IMR-90 (cell line): ENCODE measurements at regions not wholly inside any gene's neighbourhood (a gene's known extent, or its start where the extent isn't known, plus 50 kb on each side); places are given as distances from the start of the nearest gene placed in this dataset.

ENCODE experiments used
- ATAC-seq: fragments of 200-7000 bp; cut with Tn5 transposase; 2 replicates; pipeline ENCODE4 v1.9.1; 2020; ENCODE audit warnings: low read depth, mild to moderate bottlenecking, moderate library complexity
- BruUV-seq: library from RNA; stranded (reverse); fragments of 400-500 nt; replicated peaks from 2 replicates; lab custom pipeline; 2021; lab: Mats Ljungman, UMichigan
- CTCF ChIA-PET: fragments of 300-600 bp; formaldehyde crosslinking; extraction: SDS; loops from one replicate; lab custom pipeline; 2021; ENCODE audit warnings: antibody characterized with exemption; lab: Yijun Ruan, JAX
- POLR2A ChIA-PET: fragments of 300-600 bp; sonication (Branson Sonifier 250); formaldehyde crosslinking; loops from one replicate; lab custom pipeline; 2022; ENCODE audit warnings: antibody characterized with exemption; ENCODE audit not compliant: unreplicated experiment; lab: Charles Lee
- DNase-seq: peaks from one replicate; pipeline ENCODE4 v3.0.0; 2013
- H2AFZ ChIP-seq: replicated peaks from 2 replicates; pipeline ENCODE3; 2013; ENCODE audit warnings: low read length, mild to moderate bottlenecking; ENCODE audit not compliant: poor library complexity
- H2AK5ac ChIP-seq: 2 replicates; pipeline ENCODE4 v1.6.1; 2013; ENCODE audit warnings: low read depth, low read length, inconsistent platforms
- H2AK9ac ChIP-seq: replicated peaks from 2 replicates; pipeline ENCODE3; 2013; ENCODE audit warnings: mild to moderate bottlenecking, low read depth, low read length, moderate library complexity; ENCODE audit not compliant: poor library complexity
- H2BK120ac ChIP-seq: 2 replicates; pipeline ENCODE4 v1.6.1; 2013; ENCODE audit warnings: low read depth, low read length, inconsistent platforms
- H2BK15ac ChIP-seq: 3 replicates; pipeline ENCODE4 v1.6.1; 2013; ENCODE audit warnings: low read depth, low read length, inconsistent platforms
- H2BK20ac ChIP-seq: 2 replicates; pipeline ENCODE4 v1.6.1; 2013; ENCODE audit warnings: low read depth, mild to moderate bottlenecking, inconsistent platforms, low read length, moderate library complexity
- H2BK5ac ChIP-seq: 2 replicates; pipeline ENCODE4 v1.6.1; 2013; ENCODE audit warnings: mild to moderate bottlenecking, low read depth, low read length, inconsistent platforms; ENCODE audit not compliant: poor library complexity, severe bottlenecking
- H3K14ac ChIP-seq: replicated peaks from 2 replicates; pipeline ENCODE4 v1.6.1; 2013; ENCODE audit warnings: low read depth, low read length, inconsistent platforms
- H3K18ac ChIP-seq: 2 replicates; pipeline ENCODE4 v1.6.1; 2013; ENCODE audit warnings: low read depth, low read length, control low read depth
- H3K23ac ChIP-seq: 2 replicates; pipeline ENCODE4 v1.6.1; 2013; ENCODE audit warnings: low read depth, low read length, inconsistent platforms
- H3K27ac ChIP-seq: 2 replicates; pipeline ENCODE4 v1.5.1; 2013; ENCODE audit warnings: mild to moderate bottlenecking, control low read depth, low read length; ENCODE audit not compliant: insufficient read depth
- H3K27me3 ChIP-seq: 2 replicates; pipeline ENCODE4 v1.6.1; 2013; ENCODE audit warnings: low read length; ENCODE audit not compliant: control insufficient read depth, insufficient read depth
- H3K36me3 ChIP-seq: 2 replicates; pipeline ENCODE4 v1.6.1; 2013; ENCODE audit warnings: low read length, mixed read lengths; ENCODE audit not compliant: control insufficient read depth, insufficient read depth
- H3K4ac ChIP-seq: 2 replicates; pipeline ENCODE4 v1.6.1; 2013; ENCODE audit warnings: low read depth, low read length, inconsistent platforms
- H3K4me1 ChIP-seq: 2 replicates; pipeline ENCODE4 v1.6.1; 2013; ENCODE audit warnings: low read length, mixed read lengths; ENCODE audit not compliant: control insufficient read depth, insufficient read depth
- H3K4me2 ChIP-seq: 2 replicates; pipeline ENCODE4 v1.6.1; 2013; ENCODE audit warnings: low read depth, mild to moderate bottlenecking, control low read depth, low read length, moderate library complexity
- H3K4me3 ChIP-seq: 2 replicates; pipeline ENCODE4 v1.5.1; 2013; ENCODE audit warnings: low read depth, mild to moderate bottlenecking, control low read depth, low read length, moderate library complexity; ENCODE audit not compliant: insufficient read depth
- H3K56ac ChIP-seq: 2 replicates; pipeline ENCODE4 v1.6.1; 2013; ENCODE audit warnings: low read length, inconsistent platforms; ENCODE audit not compliant: insufficient read depth; ENCODE audit errors: extremely low read depth
- H3K79me1 ChIP-seq, 2 experiments: 2 replicates each; pipeline ENCODE4 v1.6.1; 2013; ENCODE audit warnings: low read length in 2 of 2, inconsistent platforms in 1 of 2, low read depth in 1 of 2
- H3K9ac ChIP-seq: 2 replicates; pipeline ENCODE4 v1.6.1; 2013; ENCODE audit warnings: low read depth, low read length, control low read depth
- H3K9me1 ChIP-seq: 2 replicates; pipeline ENCODE4 v1.6.1; 2013; ENCODE audit warnings: low read length, inconsistent platforms; ENCODE audit not compliant: insufficient read depth
- H3K9me3 ChIP-seq: 2 replicates; pipeline ENCODE4 v1.6.1; 2013; ENCODE audit warnings: low read length; ENCODE audit not compliant: control insufficient read depth, insufficient read depth
- H4K20me1 ChIP-seq: 2 replicates; pipeline ENCODE4 v1.6.1; 2013; ENCODE audit warnings: low read length, inconsistent platforms; ENCODE audit not compliant: insufficient read depth
- H4K5ac ChIP-seq: 2 replicates; pipeline ENCODE4 v1.6.1; 2013; ENCODE audit warnings: mild to moderate bottlenecking, low read depth, low read length, control low read depth
- H4K8ac ChIP-seq, 2 experiments: 2 replicates each; pipeline ENCODE4 v1.6.1; 2013; ENCODE audit warnings: low read depth in 2 of 2, low read length in 2 of 2, control low read depth in 1 of 2, inconsistent platforms in 1 of 2
- H4K91ac ChIP-seq: 2 replicates; pipeline ENCODE4 v1.6.1; 2013; ENCODE audit warnings: low read depth, low read length, inconsistent platforms; ENCODE audit not compliant: insufficient read depth
- NFE2L2 ChIP-seq: fragments of 150-350 bp; IDR thresholded peaks from 2 replicates; pipeline ENCODE4 v1.6.1; 2016; ENCODE audit warnings: low read depth, mild to moderate bottlenecking, low read length
- RAD21 ChIP-seq: IDR thresholded peaks from 2 replicates; pipeline ENCODE4 v1.6.1; 2012; ENCODE audit warnings: low read length, improper control_type of control experiment
- WGBS, 2 experiments: methylation state at CpG; one replicate each; pipeline versions ENCODE4 v1.1.5 to v1.1.7; 2013; ENCODE audit warnings: missing lambda C conversion rate in 2 of 2; ENCODE audit not compliant: insufficient read length in 1 of 2; ENCODE audit errors: extremely low coverage in 2 of 2; 5-methylcytosine and 5-hydroxymethylcytosine counted together
- dilution Hi-C: fragments of 300-500 bp; cut with HindIII; formaldehyde crosslinking; loops from one replicate; pipeline ENCODE4 v1.14.3; 2018; ENCODE audit warnings: low sequenced_read_pairs; ENCODE audit not compliant: unreplicated experiment
- in situ Hi-C: fragments of 300-500 bp; cut with MboI; formaldehyde crosslinking; loops from 3 replicates; pipeline ENCODE4 v1.14.3; 2019; ENCODE audit warnings: low sequenced_read_pairs, inconsistent platforms, mixed read lengths
- intact Hi-C: fragments of 100-400 bp; cut with micrococcal nuclease; formaldehyde crosslinking; loops from 2 replicates; pipeline ENCODE4 v1.10.0; 2022

- H4K5ac ChIP-seq: no peak overlapping the region
- H3K79me1 ChIP-seq: no peaks in the 10 kb centered on the region
- no TSS peak for BruUV-seq
- WGBS, 2 experiments: no CpG with 5 or more reads among the region's 2 CpGs
- H2BK20ac ChIP-seq: no peak overlapping the region
- H2BK120ac ChIP-seq: no peak overlapping the region
- in situ Hi-C loops (no loop called here), dilution Hi-C loops (no loop called here), intact Hi-C loops (no loop called here)
- H3K23ac ChIP-seq: no peak overlapping the region
- H4K8ac ChIP-seq: no peak overlapping the region
- H2BK5ac ChIP-seq: no peak overlapping the region
- no peaks in the 10 kb centered on the region for H3K9me1 ChIP-seq
- H2AK9ac ChIP-seq: no peak overlapping the region
- ChIA-PET POLR2A (no interaction called here), CTCF (no interaction called here)
- no peaks in the 10 kb centered on the region for H4K20me1 ChIP-seq
- H3K14ac ChIP-seq: no peak overlapping the region
- H3K4me2 ChIP-seq: no peak overlapping the region
- no peak overlapping the region for H3K4ac ChIP-seq
- no peak overlapping the region for H3K27ac ChIP-seq
- no peak overlapping the region for H3K18ac ChIP-seq
- no peak overlapping the region for H3K9ac ChIP-seq
- TF ChIP-seq NFE2L2: 0 out of 2 replicates have a peak, but pooled peaks have one; percentile 10
- TF ChIP-seq RAD21: no peak
- DNase-seq (peak; percentile 28), ATAC-seq (no peak)
- H3K9me3 ChIP-seq: no peaks in the 10 kb centered on the region
- H2AK5ac ChIP-seq: no peak overlapping the region
- no peaks in the 10 kb centered on the region for H3K27me3 ChIP-seq
- no peaks in the 10 kb centered on the region for H3K4me1 ChIP-seq
- no peak overlapping the region for H4K91ac ChIP-seq
- no peaks in the 10 kb centered on the region for H3K36me3 ChIP-seq
- H3K4me3 ChIP-seq: no peak overlapping the region
- no peak overlapping the region for H3K56ac ChIP-seq
- no peak overlapping the region for H2AFZ ChIP-seq
- no peak overlapping the region for H2BK15ac ChIP-seq
Measured at GRCh38 chr4:43089730-43090129, 197.2 kb downstream of the GRXCR1 start.
